Parathyroid adenoma (tissue), 2 donors: ENCODE measurements at regions not wholly inside any gene's neighbourhood (a gene's known extent, or its start where the extent isn't known, plus 50 kb on each side); places are given as distances from the start of the nearest gene placed in this dataset.
"Not testable (repeated sequence)": the region's sequence is repeated elsewhere in the genome, so short reads cannot be mapped to it uniquely, and the experiment has no call there.

ENCODE experiments used
- H2AFZ ChIP-seq: fragments of 300-600 bp; sonication (generic); one replicate; pipeline ENCODE4 v1.7.0; 2017; ENCODE audit warnings: antibody characterized with exemption, mild to moderate bottlenecking
- H3K27ac ChIP-seq: fragments of 300-600 bp; sonication (generic); one replicate; pipeline ENCODE4 v1.7.0; 2017
- H3K27me3 ChIP-seq: fragments of 300-600 bp; sonication (generic); one replicate; pipeline ENCODE4 v1.7.0; 2017; ENCODE audit warnings: low read length; ENCODE audit not compliant: control insufficient read depth, insufficient read depth
- H3K36me3 ChIP-seq: fragments of 300-600 bp; sonication (generic); one replicate; pipeline ENCODE4 v1.7.0; 2017; ENCODE audit warnings: low read length; ENCODE audit not compliant: control insufficient read depth, insufficient read depth
- H3K4me1 ChIP-seq: fragments of 300-600 bp; sonication (generic); one replicate; pipeline ENCODE4 v1.7.0; 2017; ENCODE audit warnings: control low read depth
- H3K4me2 ChIP-seq: fragments of 300-600 bp; sonication (generic); one replicate; pipeline ENCODE4 v1.7.0; 2017; ENCODE audit warnings: low read length
- H3K4me3 ChIP-seq: fragments of 300-600 bp; sonication (generic); one replicate; pipeline ENCODE4 v1.7.0; 2017; ENCODE audit warnings: low read depth, low read length
- H3K79me2 ChIP-seq: fragments of 300-600 bp; sonication (generic); one replicate; pipeline ENCODE4 v1.7.0; 2017; ENCODE audit warnings: control low read depth
- H3K9ac ChIP-seq: fragments of 300-600 bp; sonication (generic); one replicate; pipeline ENCODE4 v1.7.0; 2017; ENCODE audit warnings: mild to moderate bottlenecking
- H3K9me3 ChIP-seq: fragments of 300-600 bp; sonication (generic); one replicate; pipeline ENCODE4 v1.7.0; 2017; ENCODE audit warnings: low read length; ENCODE audit not compliant: control insufficient read depth
- TF ChIP-seq, protein P1 (sequence below): fragments of 300-600 bp; sonication (generic); IDR thresholded peaks from one replicate; pipeline ENCODE4 v1.7.0; 2017; ENCODE audit warnings: antibody characterized with exemption, mild to moderate bottlenecking
- donor health status: primary hyperparathyroidism.

- H3K79me2 ChIP-seq, H3K9ac ChIP-seq, H3K27me3 ChIP-seq, H3K4me1 ChIP-seq, H3K36me3 ChIP-seq, H2AFZ ChIP-seq, H3K4me3 ChIP-seq, H3K27ac ChIP-seq, H3K4me2 ChIP-seq, H3K9me3 ChIP-seq: not testable (repeated sequence)
Measured at GRCh38 chrX:140214518-140214917, 249.2 kb upstream of the CXorf66 start.

DNA sequence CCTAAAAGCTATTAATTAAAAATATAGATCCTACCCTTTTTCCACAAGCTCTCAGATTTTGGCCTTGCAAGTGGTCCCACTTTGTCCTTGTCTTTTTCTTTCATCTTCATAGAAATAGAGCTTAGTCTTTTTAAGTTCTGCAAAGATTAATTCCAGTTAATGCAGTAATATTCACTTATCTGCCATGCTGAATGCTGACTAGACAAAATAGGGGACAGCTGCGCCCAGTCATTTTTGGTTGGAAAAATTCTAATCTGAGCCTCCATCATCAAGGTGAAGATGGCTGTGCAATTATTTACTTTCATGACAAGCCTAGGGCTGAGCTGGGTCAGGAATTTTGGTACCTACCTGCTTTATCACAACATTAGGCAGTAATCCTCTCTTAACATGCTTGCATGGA is 241.3 kb upstream of the CXorf66 start:
- Histone ChIP-seq H3K9me3 (no peaks in the 10 kb centered on the region), H2AFZ (no peak overlapping the region), H3K36me3 (no peaks in the 10 kb centered on the region), H3K9ac (no peak overlapping the region), H3K4me1 (no peaks in the 10 kb centered on the region), H3K27me3 (no peaks in the 10 kb centered on the region), H3K4me2 (no peak overlapping the region), H3K79me2 (no peaks in the 10 kb centered on the region), H3K27ac (no peak overlapping the region), H3K4me3 (no peak overlapping the region)
- TF ChIP-seq, protein P1, sequence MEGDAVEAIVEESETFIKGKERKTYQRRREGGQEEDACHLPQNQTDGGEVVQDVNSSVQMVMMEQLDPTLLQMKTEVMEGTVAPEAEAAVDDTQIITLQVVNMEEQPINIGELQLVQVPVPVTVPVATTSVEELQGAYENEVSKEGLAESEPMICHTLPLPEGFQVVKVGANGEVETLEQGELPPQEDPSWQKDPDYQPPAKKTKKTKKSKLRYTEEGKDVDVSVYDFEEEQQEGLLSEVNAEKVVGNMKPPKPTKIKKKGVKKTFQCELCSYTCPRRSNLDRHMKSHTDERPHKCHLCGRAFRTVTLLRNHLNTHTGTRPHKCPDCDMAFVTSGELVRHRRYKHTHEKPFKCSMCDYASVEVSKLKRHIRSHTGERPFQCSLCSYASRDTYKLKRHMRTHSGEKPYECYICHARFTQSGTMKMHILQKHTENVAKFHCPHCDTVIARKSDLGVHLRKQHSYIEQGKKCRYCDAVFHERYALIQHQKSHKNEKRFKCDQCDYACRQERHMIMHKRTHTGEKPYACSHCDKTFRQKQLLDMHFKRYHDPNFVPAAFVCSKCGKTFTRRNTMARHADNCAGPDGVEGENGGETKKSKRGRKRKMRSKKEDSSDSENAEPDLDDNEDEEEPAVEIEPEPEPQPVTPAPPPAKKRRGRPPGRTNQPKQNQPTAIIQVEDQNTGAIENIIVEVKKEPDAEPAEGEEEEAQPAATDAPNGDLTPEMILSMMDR = no peak

DNA sequence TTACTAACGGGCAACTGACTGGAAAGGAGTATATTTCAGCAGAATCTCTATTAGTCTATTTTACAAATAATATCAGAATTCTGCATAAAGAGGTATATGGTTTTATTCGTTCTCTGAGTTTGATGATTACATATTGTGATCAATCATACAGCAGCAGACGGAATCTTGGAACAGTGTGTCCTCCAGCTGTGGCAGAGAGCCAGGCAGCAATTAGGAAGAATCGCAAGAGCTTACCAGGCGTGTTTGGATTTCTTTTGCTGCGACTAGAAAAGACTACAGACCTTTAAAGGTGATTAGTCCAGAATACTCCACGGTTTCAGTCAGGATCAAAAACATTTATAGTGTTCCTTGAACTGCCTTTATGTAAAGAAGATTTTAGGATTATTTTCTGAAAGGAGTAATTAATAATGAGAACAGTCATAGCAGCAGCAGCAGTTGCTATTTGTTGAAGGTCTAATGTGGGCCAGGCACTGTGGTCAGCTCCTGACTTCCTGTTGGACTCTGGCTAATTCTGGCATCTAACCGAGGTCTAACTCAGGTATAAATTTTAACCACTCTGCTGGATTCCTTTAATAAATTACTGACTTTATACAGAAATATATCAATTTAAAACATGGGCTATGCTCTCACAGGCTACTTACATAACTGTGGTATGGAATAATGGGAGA is 225.3 kb upstream of the CXorf66 start:
- Histone ChIP-seq H3K4me1 (no peaks in the 10 kb centered on the region), H3K27me3 (no peaks in the 10 kb centered on the region), H3K4me2 (no peak overlapping the region), H3K9ac (no peak overlapping the region), H3K36me3 (no peaks in the 10 kb centered on the region), H2AFZ (no peak overlapping the region), H3K27ac (no peak overlapping the region), H3K4me3 (no peak overlapping the region), H3K79me2 (no peaks in the 10 kb centered on the region), H3K9me3 (no peaks in the 10 kb centered on the region)
- TF ChIP-seq, protein P1 = no peak

DNA sequence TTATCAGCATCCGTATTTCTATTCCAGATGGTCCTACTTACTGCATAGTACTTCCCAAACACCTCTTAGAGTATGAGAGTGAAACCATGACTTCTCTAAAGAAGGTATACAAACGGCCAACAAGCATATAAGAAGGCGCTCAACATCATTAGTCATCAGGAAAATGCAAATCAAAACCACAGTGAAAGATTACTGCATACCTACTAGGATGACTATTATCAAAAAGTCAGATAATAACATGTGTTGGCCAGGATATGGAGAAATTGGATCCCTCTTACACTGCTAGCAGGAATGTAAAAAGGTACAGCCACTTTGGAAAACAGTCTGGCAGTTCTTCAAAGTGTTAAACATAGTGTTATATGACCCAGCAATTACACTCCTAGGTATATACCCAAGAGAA is 215.3 kb upstream of the CXorf66 start:
- H3K79me2 ChIP-seq = no peaks in the 10 kb centered on the region
- H2AFZ ChIP-seq = no peak overlapping the region
- H3K9me3 ChIP-seq = no peaks in the 10 kb centered on the region
- TF ChIP-seq, protein P1 = no peak
- H3K27ac ChIP-seq = no peak overlapping the region
- no peaks in the 10 kb centered on the region for H3K36me3 ChIP-seq
- H3K27me3 ChIP-seq = no peaks in the 10 kb centered on the region
- no peak overlapping the region for H3K4me3 ChIP-seq
- H3K9ac ChIP-seq = no peak overlapping the region
- H3K4me1 ChIP-seq = no peaks in the 10 kb centered on the region
- no peak overlapping the region for H3K4me2 ChIP-seq

- H3K9ac ChIP-seq = no peak overlapping the region
- no peak overlapping the region for H3K4me2 ChIP-seq
- no peaks in the 10 kb centered on the region for H3K36me3 ChIP-seq
- H3K4me1 ChIP-seq = no peaks in the 10 kb centered on the region
- H3K27me3 ChIP-seq = no peaks in the 10 kb centered on the region
- H3K9me3 ChIP-seq = no peaks in the 10 kb centered on the region
- H3K4me3 ChIP-seq = no peak overlapping the region
- no peak overlapping the region for H3K27ac ChIP-seq
- H3K79me2 ChIP-seq = no peaks in the 10 kb centered on the region
- H2AFZ ChIP-seq = no peak overlapping the region
- TF ChIP-seq, protein P1 = no peak
Measured at GRCh38 chrX:140177821-140178220, 212.5 kb upstream of the CXorf66 start.
